Frontal cortex (tissue), 3 donors: ENCODE measurements at regions not wholly inside any gene's neighbourhood (a gene's known extent, or its start where the extent isn't known, plus 50 kb on each side); places are given as distances from the start of the nearest gene placed in this dataset.
"Not testable (repeated sequence)": the region's sequence is repeated elsewhere in the genome, so short reads cannot be mapped to it uniquely, and the experiment has no call there.

Source experiments
- DNase-seq, 2 donors: peaks; one replicate each; pipeline ENCODE4 v3.0.0; 2012; ENCODE audit warnings: low spot score in 2 of 2
- FAIRE-seq: peaks from 2 replicates; lab custom pipeline; 2012; peaks lifted over from hg19 to GRCh38; lab: Jason Lieb, UNC
- donor health status: control.
- donor health status: control.
- donor health status: control.

DNA sequence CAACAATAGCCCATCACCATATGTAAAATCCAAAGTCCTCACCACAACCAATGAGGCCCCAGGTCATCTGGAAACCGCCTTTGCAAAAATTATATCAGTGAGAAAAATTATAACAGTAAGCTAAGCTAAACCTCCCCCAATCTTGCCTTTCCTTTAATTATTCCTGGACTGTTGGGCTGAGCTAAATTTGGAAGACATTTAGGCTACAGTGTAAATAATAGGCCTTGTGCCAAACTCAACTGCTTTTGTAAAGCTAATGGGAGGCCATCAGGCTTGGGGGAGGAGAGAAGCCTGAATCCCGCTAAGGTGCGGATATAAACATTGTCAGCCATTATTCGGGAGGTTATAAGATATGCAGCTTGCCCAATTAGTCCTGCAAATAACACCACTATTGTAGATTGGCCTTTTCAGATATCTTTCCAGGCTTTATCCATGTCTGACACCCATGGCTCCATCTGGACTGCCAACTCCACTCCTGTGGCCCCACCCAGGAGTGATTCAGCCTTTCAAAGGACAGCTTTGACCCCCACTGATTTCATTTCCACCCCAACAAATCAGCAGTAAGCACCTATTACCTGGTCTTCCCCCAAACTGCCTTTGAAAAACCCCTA lies 53.0 kb upstream of the CA12 start:
- FAIRE-seq = no peak
- no peak for DNase-seq

GRCh38 chr15:63435204-63435820 lies 53.7 kb upstream of the CA12 start:
- FAIRE-seq (no peak), DNase-seq (no peak)

DNA sequence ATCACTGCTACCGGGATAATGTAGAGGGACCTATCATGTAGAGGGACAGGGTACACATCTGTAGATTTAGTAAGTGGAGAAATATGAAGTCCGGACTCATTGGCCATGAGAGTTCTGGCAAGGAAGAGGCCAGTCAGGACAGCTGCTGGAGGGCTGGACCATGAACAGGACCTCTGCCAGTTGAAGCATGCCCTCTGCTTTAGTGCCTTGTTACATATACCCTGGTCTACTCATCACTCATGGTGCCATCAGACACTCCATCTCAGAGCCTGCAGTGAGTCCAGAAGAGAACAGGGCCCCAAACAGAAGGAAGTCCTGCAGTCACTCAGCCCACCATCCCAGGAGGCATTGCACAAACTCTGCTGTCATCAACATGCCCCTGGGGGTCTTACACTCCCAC lies 54.7 kb upstream of the CA12 start:
- no peak for DNase-seq
- no peak for FAIRE-seq

- DNase-seq (peak in 1 of 2 donors; percentile 58), FAIRE-seq (no peak)
Measured at GRCh38 chr15:63436872-63437375, 55.3 kb upstream of the CA12 start.

DNA sequence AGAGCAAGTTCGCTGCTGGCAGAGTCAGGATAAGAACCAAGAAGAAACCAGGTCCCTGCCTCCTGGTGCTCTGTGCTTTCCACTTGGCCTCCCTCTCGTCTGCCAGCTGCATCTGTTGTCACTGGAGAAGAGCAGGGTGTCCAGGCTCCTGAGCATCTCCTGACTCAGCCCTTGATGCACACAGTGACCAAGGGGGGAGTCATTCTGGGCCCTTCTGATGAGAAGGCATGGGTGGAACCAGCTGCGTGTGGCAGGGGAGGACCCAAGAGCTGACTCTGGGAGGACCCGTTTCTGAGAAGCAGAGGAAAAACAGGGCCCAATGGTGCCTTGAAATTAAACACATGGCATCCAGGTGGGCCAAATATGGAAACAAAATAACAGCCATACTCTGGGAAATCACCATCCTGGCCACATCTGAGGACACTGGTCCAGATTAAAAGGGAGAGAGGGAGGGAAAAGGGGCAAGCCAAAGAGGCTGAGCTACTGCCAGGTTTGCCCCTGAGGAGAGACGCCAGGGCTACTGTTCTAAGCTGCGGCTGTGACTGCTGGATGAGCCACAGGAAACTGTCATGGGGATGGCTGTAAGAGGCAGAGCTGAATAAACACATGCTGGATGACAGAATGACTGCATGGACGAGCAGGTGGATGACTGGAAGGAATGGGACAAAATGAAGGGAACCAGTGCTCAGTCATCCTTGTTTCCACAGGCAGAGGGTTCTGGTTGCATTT lies 58.1 kb upstream of the CA12 start:
- no peak for FAIRE-seq
- DNase-seq = no peak

- FAIRE-seq = no peak
Measured at GRCh38 chr15:63440265-63440648, 58.6 kb upstream of the CA12 start.

GRCh38 chr15:63440756-63441155 lies 59.1 kb upstream of the CA12 start:
- FAIRE-seq (no peak), DNase-seq (no peak)

More at GRCh38 chr15:63440265-63440648, 58.6 kb upstream of the CA12 start:
- DNase-seq = no peak

DNA sequence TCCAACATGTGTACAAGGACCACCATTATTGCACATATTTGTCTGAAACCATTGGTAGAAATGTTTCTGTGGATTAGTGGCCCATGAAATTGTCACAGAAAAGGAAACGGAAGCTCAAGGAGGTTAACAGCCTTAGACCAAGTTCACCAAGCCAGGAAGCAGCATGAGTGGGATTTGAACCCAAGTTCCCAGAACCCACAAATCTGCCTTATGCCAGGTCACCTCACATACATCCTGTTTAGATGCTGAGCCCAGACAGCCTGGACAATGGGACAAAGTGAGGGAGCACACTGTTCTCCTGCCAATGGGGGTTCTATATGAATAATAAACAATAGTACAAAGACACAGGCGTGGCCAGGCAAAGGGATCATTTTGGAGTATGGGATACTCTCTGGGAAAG lies 59.6 kb upstream of the CA12 start:
- DNase-seq (no peak), FAIRE-seq (no peak)

- DNase-seq (no peak), FAIRE-seq (no peak)
Measured at GRCh38 chr15:63442080-63442479, 60.4 kb upstream of the CA12 start.

- FAIRE-seq = no peak
- no peak for DNase-seq
Measured at GRCh38 chr15:63444611-63445010, 59.8 kb upstream of the USP3 start.

DNA sequence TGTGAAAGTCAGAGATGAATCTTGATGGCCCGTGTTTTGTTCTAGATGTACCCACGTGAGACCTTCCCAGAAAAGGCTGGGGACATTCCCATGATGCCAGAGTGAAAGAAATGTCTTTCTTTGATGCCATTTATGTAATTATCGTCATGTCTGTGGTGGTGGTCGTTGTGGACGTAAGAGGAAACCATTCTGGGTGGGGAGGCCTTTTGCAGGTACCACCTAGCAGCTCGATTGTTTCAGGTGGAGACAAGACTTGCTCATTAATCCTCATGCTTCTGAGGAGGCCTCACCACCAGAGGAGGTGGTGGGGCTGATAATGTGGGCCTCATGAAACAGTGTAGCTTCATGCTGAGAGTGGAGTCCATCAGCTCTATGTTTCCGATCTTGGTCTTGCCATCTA lies 58.1 kb upstream of the USP3 start:
- no peak for FAIRE-seq
- DNase-seq = no peak

DNA sequence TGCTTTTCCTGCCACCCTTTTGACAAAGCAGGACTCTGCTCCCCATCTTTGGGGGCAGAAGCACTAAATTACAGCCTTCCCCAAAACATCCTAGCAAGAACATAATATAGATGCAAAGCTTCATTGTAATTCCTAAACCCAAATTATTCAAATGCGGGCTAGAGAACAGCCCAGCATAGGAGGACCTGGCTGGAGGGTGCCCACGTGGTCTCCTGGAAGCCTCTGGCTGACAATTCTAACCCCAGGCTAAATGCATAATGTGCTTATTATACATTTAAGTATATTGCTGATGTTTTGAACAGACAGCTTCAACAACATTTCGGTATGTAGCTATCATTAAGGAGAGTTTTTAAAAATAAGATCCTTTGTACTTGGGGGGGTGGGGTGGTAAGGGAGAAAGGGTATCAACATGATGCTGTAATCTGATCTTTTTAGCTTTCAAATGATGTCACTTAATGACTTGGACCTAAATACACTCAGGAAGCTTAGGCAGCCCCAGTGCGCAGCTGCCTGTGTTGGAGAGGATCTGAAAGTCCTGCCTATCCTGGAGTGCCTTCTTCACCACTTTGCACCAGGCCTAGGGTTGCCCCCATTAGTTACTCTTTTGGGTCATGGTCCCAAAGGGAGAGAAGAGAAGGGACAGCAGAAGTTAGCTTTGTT lies 57.2 kb upstream of the USP3 start:
- DNase-seq (no peak), FAIRE-seq (no peak)

DNA sequence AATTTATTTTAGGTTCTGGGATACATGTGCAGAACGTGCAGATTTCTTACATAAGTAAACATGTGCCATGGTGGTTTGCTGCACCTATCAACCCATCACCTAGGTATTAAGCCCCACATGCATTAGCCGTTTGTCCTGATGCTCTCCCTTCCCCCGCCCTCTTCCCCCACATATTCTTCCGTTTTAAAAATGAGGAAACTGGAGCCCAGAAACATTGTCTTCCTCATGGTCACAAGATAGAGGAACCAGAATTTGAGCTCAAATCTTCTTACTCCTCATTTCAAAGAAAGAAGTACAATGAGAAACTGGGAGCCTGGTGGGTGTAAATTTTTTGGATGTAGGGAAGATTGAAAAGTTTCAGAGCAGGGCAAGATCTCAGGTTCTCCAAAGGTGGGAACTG lies 56.1 kb upstream of the USP3 start:
- DNase-seq = no peak
- no peak for FAIRE-seq

- FAIRE-seq, DNase-seq: not testable (repeated sequence)
Measured at GRCh38 chr15:63448872-63449555, 55.4 kb upstream of the USP3 start.

DNA sequence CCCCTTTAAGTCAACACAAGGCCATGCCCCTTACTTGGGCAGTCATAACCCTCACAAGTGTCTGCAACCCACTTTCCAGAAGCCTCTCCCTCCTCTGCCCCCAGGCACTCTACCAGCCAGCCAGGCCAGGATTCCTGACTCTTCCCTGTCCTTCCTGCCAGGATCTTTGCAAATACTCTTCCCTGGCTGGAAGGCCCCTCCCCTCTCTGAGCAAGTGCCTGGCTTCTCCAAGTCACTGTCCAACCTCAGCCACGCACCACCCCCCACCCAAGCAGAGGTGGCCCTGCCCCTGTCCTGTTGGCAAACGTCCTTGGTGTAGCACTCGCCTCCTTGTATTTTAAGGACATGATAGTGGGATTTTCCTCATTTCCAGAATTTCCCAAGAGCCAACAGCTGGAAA lies 54.7 kb upstream of the USP3 start:
- DNase-seq (no peak), FAIRE-seq (no peak)

GRCh38 chr15:63450884-63451225 lies 53.5 kb upstream of the USP3 start:
- FAIRE-seq = no peak
- no peak for DNase-seq

DNA sequence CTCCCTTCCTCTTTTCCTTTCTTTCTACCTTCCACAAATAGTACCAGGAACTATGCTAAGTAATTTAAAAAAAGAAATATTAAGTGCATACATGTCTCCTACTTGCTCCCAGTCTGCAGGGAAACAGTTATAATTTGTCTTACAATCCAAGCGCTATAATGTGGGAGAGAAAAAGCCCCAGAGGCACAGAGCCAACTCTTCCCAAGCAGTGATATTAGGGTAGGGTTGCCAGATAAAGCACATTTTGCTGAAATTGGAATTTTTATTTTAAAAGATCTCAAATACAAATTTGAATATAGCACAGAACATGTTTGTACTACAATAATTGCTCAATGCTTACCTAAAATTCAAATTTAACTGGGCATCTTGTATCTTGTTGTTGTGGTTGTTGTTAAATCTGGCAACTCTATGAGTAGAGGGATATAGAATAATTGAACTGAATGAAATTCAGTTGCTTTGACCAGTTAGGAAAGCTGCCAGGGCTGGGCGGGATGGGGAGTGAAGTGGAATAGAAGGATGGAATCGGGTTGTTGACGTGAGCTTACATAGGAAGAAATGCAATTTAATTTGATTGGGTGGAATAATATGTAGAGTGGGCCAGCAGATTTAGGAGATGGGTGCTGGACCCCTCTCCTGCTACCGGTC lies 52.6 kb upstream of the USP3 start:
- no peak for FAIRE-seq

GRCh38 chr15:63452552-63453136 lies 51.7 kb upstream of the USP3 start:
- DNase-seq (no peak), FAIRE-seq (no peak)

More for the DNA sequence above, 52.6 kb upstream of the USP3 start:
- no peak for DNase-seq

- FAIRE-seq = no peak
- DNase-seq = no peak
Measured at GRCh38 chr15:63453186-63453905, 51.0 kb upstream of the USP3 start.
